ENCODE measurements at regions not wholly inside any gene's neighbourhood (a gene's known extent, or its start where the extent isn't known, plus 50 kb on each side); places are given as distances from the start of the nearest gene placed in this dataset.

DNA sequence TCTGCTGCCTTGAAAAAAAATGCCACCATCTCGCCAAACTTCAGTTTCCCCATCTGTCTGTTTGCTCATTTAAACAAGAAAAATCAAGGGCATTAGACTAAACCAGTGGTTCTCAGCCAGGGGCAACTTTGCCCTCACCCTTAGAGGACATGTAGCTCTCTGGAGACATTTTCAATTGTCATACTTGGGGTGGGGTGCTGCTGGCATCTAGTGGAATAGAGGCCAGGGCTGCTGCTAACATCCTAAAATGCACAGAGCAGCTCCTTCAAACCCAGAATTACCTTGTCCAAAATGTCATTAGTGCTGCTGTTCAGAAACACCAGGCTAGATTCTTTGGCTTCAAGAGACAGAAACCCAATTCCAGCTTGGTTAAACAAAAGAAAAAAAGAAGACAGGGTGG is 71.1 kb upstream of the FOXE1 start:
- TF ChIP-seq EZH2 (IDR thresholded peaks at IDR 0.05; ENCODE audit: insufficient read depth, poor library complexity, severe bottlenecking) (no peak), EZH2phosphoT487 (IDR thresholded peaks at IDR 0.05; ENCODE audit: insufficient read depth, low read depth) (no peak)

All from GM23248 (cell line).